ENCODE measurements at regions not wholly inside any gene's neighbourhood (a gene's known extent, or its start where the extent isn't known, plus 50 kb on each side); places are given as distances from the start of the nearest gene placed in this dataset.

- TF ChIP-seq CTCF (IDR thresholded peaks at IDR 0.05 in 2 of 3, conservative IDR thresholded peaks at IDR 0.05 in 1 of 3; ENCODE audit: control insufficient read depth in 2 of 3, extremely low read depth in 1 of 3, insufficient read depth in 1 of 3, low read depth in 3 of 3, low read length in 3 of 3) (no peak), PAX8 (IDR thresholded peaks at IDR 0.05) (no peak), PRDM15 (CRISPR knock-in tag; IDR thresholded peaks at IDR 0.05) (no peak), EZH2 (IDR thresholded peaks at IDR 0.05; ENCODE audit: borderline replicate concordance, control insufficient read depth, low read depth, low read length) (no peak)
These were observed 156.0 kb upstream of the MLN start for GRCh38 chr6:33959661-33960344.
